HG02840 (cell line): ENCODE measurements at regions not wholly inside any gene's neighbourhood (a gene's known extent, or its start where the extent isn't known, plus 50 kb on each side); places are given as distances from the start of the nearest gene placed in this dataset.
"Not testable (repeated sequence)": the region's sequence is repeated elsewhere in the genome, so short reads cannot be mapped to it uniquely, and the experiment has no call there.

Experiments used
- ATAC-seq: cut with Tn5 transposase; IDR thresholded peaks from one replicate; pipeline ENCODE4 v1.9.1; 2021; ENCODE audit warnings: mild to moderate bottlenecking, moderate library complexity, moderate number of reproducible peaks; ENCODE audit not compliant: unreplicated experiment, low FRiP score

DNA sequence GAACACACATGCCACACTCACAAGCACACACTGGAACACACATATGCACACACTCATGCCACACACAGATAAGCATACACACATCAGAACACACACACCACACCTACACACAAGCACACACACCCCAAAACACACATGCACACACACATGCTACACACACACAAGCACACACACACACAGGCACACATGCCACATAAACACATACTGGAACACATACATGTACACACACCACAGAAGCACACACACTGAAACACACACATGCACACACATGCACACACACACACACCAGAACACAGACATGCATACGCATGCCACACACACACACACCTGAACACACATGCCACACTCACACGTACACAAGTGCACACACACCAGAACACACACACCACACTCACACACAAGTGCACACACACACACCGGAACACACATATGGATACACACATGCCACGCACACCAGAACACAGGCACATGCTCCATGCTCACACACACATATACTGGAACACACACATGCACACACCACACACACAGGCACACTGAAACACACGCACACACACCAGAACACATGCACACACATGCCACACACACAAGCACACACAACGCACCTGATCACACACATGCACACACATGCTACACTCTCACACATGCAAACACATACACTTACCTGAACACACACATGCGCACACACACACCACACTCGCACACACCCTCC lies 78.0 kb upstream of the IRX4 start:
- no peak for ATAC-seq

- no peak for ATAC-seq
Measured at GRCh38 chr5:1959725-1960581, 77.2 kb upstream of the IRX4 start.

- no peak for ATAC-seq
Measured at GRCh38 chr5:1959231-1959630, 76.5 kb upstream of the IRX4 start.

DNA sequence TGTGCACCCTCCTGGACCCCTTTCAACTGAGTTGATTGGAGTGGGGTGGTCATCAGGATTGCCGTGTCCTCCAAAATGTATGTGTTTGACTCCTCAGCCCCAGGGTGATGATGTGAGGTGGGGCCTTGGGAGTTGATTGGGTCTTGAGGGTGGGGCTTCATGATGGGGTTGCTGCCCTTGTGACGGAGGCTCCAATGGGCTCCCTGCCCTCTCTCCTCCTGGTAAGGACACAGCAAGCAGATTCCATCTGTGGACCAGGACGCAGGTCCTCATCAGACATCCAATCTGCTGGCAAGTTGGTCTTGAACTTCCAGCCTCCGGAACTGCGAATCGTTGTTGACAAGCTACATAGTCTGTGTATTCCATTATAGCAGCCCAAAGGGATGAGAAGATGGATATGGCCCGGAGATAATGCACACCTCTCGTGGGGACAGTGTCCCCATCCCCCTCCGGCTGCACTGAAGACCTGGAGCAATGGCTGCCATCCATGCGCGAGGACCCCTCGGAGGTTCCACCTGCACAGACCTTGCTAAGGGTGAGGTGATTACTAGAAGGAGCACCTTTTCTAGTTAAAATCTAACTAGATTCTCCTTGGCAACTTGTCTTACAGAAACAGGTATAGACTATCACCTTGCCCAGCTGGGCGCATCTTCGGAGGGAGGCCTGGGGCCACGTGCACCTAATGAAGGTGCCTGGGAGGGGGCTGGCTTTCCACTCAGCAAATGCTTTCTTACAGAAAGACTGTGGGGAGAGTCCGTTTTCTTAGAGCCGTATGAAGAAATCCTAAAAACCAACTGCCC lies 75.7 kb upstream of the IRX4 start:
- ATAC-seq: no peak

DNA sequence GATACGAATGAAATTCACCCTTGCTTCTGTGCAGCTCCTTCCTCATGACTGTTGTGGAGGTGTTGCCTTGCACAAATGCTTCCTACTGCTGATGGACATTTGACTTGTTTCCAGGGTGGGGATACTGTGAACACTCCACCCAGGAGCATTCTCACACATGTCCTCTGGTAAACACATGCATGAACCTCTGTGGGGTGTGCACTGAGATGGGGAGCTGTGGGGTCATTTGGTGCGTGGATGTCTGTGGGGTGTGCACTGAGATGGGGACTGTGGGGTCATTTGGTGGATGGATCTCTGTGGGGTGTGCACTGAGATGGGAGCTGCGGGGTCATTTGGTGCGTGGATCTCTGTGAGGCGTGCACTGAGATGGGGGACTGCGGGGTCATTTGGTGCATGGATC lies 72.9 kb upstream of the IRX4 start:
- no peak for ATAC-seq

DNA sequence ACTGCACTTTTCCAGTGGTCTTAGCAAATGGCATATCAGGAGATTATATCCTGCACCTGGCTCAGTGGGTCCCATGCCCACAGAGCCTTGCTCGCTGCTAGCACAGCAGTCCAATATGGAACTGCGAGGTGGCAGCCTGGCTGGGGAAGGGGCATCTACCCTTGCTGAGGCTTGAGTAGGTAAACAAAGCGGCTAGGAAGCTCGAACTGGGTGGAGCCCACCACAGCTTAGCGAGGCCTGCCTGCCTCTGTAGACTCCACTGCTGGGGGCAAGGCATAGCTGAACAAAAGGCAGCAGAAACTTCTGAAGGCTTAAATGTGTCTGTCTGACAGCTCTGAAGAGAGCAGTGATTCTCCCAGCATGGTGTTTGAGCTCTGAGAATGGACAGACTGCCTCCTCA lies 71.0 kb upstream of the IRX4 start:
- not testable (repeated sequence) for ATAC-seq

DNA sequence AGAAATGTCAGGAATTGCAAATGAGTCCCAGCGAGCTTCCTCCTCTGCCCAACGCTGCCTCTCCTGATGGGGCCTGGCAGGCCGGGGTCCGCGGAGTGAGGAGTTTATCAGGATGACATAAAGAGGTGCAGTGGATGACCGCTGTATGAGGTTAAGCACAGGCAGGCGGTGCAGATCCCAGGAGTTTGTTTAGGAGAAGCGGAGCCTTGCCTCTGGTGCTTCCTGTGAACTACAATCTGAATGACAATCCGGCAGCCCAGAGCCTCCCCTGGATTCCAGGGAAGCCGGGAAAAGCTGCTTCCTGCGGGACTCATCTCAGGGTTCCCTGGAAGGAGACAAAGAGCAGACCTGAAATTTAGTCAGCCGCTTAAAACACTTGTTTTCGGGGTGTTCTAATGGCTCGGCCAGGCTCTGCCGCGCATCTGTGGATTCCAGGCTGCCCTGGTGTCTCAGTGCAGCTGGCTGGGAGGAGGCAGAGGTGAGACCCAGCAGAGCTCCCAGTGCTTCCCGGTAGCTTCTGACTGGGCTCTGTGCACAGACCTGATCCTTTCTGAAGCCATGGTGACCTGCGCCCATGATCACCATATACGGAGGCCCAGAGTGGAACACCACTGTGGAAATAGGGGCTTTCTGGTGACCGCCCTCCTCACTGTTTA lies 69.8 kb upstream of the IRX4 start:
- no peak for ATAC-seq

DNA sequence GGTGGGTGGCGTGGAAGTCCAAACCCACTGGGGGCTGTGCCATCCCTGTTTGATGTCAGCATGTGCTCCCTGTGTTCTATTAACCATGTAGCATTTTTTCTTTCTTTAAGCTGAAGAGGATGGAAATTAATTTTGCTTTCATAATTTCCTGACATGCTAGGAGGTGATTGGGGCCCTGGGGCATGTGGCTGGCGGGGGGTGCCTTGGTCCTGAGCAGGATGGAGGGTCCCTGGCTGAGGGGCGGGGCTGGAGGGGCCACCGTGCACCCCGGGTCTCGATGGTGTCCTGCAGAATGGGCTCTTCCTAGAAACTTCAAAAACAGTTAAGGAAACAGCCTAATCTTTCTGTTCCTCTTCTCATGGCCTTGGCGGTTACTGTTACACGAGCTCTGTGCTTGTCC lies 69.3 kb upstream of the IRX4 start:
- no peak for ATAC-seq

DNA sequence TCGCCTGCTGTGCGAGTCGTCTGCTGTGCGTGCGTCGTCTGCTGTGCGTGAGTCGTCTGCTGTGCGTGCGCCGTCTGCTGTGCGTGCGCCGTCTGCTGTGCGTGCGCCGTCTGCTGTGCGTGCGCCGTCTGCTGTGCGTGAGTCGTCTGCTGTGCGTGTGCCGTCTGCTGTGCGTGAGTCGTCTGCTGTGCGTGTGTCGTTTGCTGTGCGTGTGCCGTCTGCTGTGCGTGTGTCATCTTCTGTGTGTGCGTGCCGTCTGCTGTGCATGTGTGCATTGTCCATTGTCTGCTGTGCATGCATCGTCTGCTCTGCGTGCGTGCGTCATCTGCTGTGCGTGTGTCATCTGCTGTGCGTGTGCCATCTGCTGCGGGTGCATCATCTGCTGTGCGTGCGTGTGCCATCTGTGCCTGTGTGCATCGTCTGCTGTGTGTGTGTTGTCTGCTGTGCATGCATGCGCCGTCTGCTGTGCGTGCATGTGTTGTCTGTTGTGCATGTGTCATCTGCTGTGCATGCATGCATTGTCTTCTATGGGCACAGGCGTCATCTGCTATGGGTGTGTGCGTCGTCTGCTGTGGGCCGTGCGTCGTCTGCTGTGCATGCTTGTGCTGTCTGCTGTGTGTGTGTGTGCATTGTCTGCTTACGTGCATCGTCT lies 68.6 kb upstream of the IRX4 start:
- no peak for ATAC-seq

- no peak for ATAC-seq
Measured at GRCh38 chr5:1950708-1951103, 68.0 kb upstream of the IRX4 start.

DNA sequence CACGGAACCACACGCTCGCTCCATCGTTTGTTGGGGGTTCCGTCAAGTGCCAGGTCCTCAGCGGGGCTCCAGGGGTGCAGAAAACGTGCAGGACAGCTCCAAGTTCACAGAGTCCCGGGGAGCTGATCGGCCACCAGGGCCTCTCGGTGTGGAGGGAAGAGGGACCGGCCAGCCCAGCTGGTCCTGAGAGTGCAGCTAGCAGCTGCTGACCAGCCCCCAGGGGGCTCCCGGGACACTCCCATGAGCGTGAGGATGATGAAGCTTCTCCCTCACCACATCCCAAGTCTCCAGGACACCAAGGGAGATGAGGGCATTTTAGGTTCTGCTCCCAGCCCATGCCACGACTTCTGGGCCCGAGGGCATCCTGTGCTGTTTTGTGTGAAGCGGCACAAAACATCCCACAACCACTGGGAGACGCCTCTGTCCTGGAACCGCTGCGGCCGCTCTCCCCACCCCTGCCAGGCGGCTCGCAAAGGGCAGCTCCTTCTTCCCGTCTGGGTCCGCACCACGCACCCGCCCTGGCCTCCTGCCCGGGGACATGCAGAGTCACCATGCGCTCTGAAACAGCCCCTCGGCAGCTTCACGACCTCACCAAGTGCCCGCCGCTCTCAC lies 67.5 kb upstream of the IRX4 start:
- no peak for ATAC-seq

- ATAC-seq: no peak
Measured at GRCh38 chr5:1949253-1949652, 66.5 kb upstream of the IRX4 start.

- no peak for ATAC-seq
Measured at GRCh38 chr5:1948663-1949191, 66.0 kb upstream of the IRX4 start.

DNA sequence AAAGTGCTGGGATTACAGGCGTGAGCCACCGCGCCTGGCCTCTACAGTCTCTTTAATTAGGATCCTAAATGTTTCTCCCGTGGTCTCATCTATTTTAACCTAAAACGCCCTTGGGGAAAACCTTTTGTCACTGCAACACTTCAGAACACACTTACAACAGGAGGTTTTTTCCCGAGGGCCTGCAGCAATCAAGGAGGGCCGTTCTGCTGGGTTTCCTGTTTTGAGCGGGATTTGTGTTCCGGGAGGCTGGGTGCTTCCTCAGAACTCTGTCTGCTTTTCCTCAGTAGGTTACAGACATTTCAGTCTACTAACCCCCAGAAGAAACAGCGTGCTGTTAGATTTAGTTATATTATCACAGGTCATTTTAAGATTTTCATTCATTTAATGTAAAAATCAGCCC lies 65.4 kb upstream of the IRX4 start:
- ATAC-seq: no peak

DNA sequence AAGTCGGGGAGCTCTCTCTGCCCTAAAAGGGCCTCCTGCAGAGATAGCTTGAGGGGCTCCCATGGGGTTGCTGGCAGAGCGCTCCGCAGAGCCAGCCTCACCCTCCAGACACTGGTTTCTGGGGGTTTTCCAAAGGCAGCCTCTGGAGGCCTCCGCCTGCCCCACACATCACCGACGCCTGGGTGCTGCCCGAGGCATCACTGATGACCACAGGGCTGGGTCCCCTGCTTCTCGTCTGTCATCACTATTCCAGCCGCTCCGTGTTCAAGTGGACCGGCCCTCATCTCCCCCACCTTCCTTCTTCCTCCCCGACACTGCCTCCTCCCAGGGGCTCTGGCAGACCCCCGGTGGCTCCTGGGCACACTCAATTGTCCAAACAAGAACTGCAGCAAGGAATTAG lies 64.1 kb upstream of the IRX4 start:
- ATAC-seq: no peak

- no peak for ATAC-seq
Measured at GRCh38 chr5:1946122-1946677, 63.5 kb upstream of the IRX4 start.

- no peak for ATAC-seq
Measured at GRCh38 chr5:1945606-1946005, 62.9 kb upstream of the IRX4 start.

DNA sequence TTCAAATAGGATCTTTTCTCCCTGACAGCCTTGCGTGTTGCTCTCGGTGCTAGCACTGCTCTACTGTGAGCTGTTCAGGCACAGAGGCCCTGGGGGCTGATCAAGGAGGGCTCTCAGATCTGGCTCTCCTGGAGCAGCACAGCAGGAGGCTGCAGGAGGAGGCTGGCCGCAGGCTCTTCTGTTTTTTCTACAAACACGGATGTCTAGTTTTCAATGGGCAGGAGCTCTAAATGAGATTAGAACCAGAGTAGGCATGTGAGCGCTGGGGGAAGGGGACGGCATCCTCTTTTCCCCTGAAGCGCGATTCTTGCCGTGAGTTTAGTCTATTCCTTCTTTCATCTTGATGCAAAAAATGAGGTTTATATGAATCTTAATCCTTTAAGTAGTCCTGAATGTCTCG lies 61.7 kb upstream of the IRX4 start:
- ATAC-seq: no peak

DNA sequence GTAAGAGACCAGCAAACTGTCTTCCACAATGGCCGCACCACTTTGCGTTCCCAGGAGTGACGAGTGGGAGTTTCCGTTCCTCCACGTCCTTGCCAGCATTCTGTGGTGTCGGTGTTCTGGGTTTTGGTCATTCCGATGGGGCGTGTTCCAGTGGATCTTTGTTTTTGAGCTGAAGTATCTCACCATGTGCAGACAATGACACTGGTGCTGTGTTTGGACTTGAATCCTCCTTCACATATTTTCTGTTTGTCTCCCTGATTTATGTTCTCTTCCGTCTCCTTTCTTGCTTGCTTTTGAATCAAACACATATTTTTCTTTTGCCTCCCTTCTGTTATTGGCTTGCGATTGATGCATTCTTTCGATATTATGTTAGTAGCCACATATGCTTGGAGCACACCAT lies 60.8 kb upstream of the IRX4 start:
- no peak for ATAC-seq
